T-helper 2 cell treated with Interferon-gamma antibody and Interleukin-4, amounts not matched to agents 100 ng/mL and 5 ng/mL, for 36 hours (primary cell): ENCODE measurements at regions not wholly inside any gene's neighbourhood (a gene's known extent, or its start where the extent isn't known, plus 50 kb on each side); places are given as distances from the start of the nearest gene placed in this dataset.

Experiments
- intact Hi-C: fragments of 100-400 bp; cut with micrococcal nuclease; formaldehyde crosslinking; loops from one replicate; pipeline ENCODE4 v1.15.1; 2023

- intact Hi-C loops, result no loop called here
These were observed 53.6 kb upstream of the DPT start for GRCh38 chr1:168782559-168783116.

- intact Hi-C loops, result no loop called here
These were observed 54.6 kb upstream of the DPT start for GRCh38 chr1:168783458-168784210.

- intact Hi-C loops, result no loop called here
These were observed 57.7 kb upstream of the DPT start for GRCh38 chr1:168786476-168787330.

GRCh38 chr1:168788258-168788657 is 59.3 kb upstream of the DPT start:
- intact Hi-C loops, result no loop called here

- intact Hi-C loops, result no loop called here
These were observed 60.5 kb upstream of the DPT start for GRCh38 chr1:168789501-168789900.

- intact Hi-C loops, result no loop called here
These were observed 63.1 kb upstream of the DPT start for GRCh38 chr1:168792142-168792541.

GRCh38 chr1:168792592-168793125 is 63.7 kb upstream of the DPT start:
- intact Hi-C loops, result no loop called here

- intact Hi-C loops, result no loop called here
These were observed 65.1 kb upstream of the DPT start for GRCh38 chr1:168794057-168794456.

GRCh38 chr1:168795681-168796080 is 66.7 kb upstream of the DPT start:
- intact Hi-C loops, result no loop called here

GRCh38 chr1:168799927-168800605 is 71.1 kb upstream of the DPT start:
- intact Hi-C loops, result no loop called here

GRCh38 chr1:168801032-168801745 is 72.2 kb upstream of the DPT start:
- intact Hi-C loops, result no loop called here

- intact Hi-C loops, result no loop called here
These were observed 75.0 kb upstream of the DPT start for GRCh38 chr1:168803806-168804510.

- intact Hi-C loops, result no loop called here
These were observed 77.9 kb upstream of the DPT start for GRCh38 chr1:168806952-168807351.

GRCh38 chr1:168811176-168811575 is 82.2 kb upstream of the DPT start:
- intact Hi-C loops, result no loop called here

- intact Hi-C loops, result no loop called here
These were observed 90.7 kb upstream of the DPT start for GRCh38 chr1:168819668-168820067.

GRCh38 chr1:168821434-168821833 is 92.4 kb upstream of the DPT start:
- intact Hi-C loops, result no loop called here

GRCh38 chr1:168822911-168823310 is 93.9 kb upstream of the DPT start:
- intact Hi-C loops, result no loop called here

GRCh38 chr1:168823988-168824387 is 95.0 kb upstream of the DPT start:
- intact Hi-C loops, result no loop called here

GRCh38 chr1:168824418-168825065 is 95.5 kb upstream of the DPT start:
- intact Hi-C loops, result no loop called here

GRCh38 chr1:168825129-168825528 is 96.1 kb upstream of the DPT start:
- intact Hi-C loops, result no loop called here
